Gastroesophageal sphincter (tissue), 3 donors: ENCODE measurements at regions not wholly inside any gene's neighbourhood (a gene's known extent, or its start where the extent isn't known, plus 50 kb on each side); places are given as distances from the start of the nearest gene placed in this dataset.

ENCODE experiments used
- EP300 ChIP-seq: sonication (generic); formaldehyde crosslinking; IDR thresholded peaks from one replicate; pipeline ENCODE4 v1.6.1; 2017; ENCODE audit warnings: antibody characterized with exemption, mild to moderate bottlenecking
- POLR2A ChIP-seq, 2 donors: fragments of 450-650 bp; IDR thresholded peaks; one replicate each; pipeline ENCODE4 v1.6.1; 2017; ENCODE audit warnings: antibody characterized with exemption in 2 of 2, mild to moderate bottlenecking in 2 of 2, moderate library complexity in 1 of 2
- POLR2AphosphoS5 ChIP-seq: sonication (generic); formaldehyde crosslinking; IDR thresholded peaks from one replicate; pipeline ENCODE4 v1.6.1; 2017; ENCODE audit warnings: antibody characterized with exemption
- TF ChIP-seq, protein P1 (sequence below), 4 experiments: fragments of 200-600 bp in 2 of 4; fragments of 450-650 bp in 2 of 4; sonication (generic) in 1 of 4; IDR thresholded peaks; one replicate each; pipeline ENCODE4 v1.5.1; 2017 to 2019; ENCODE audit warnings: antibody characterized with exemption in 4 of 4, mild to moderate bottlenecking in 2 of 4, moderate library complexity in 2 of 4

GRCh38 chr17:79680318-79680695, 50.4 kb upstream of the ENPP7 start:
- TF ChIP-seq, protein P1, sequence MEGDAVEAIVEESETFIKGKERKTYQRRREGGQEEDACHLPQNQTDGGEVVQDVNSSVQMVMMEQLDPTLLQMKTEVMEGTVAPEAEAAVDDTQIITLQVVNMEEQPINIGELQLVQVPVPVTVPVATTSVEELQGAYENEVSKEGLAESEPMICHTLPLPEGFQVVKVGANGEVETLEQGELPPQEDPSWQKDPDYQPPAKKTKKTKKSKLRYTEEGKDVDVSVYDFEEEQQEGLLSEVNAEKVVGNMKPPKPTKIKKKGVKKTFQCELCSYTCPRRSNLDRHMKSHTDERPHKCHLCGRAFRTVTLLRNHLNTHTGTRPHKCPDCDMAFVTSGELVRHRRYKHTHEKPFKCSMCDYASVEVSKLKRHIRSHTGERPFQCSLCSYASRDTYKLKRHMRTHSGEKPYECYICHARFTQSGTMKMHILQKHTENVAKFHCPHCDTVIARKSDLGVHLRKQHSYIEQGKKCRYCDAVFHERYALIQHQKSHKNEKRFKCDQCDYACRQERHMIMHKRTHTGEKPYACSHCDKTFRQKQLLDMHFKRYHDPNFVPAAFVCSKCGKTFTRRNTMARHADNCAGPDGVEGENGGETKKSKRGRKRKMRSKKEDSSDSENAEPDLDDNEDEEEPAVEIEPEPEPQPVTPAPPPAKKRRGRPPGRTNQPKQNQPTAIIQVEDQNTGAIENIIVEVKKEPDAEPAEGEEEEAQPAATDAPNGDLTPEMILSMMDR (IDR thresholded peaks at IDR 0.05), result no peak
- no peak for TF ChIP-seq POLR2AphosphoS5
- no peak for TF ChIP-seq EP300
- TF ChIP-seq POLR2A (IDR thresholded peaks at IDR 0.05), result no peak
